ENCODE measurements at regions not wholly inside any gene's neighbourhood (a gene's known extent, or its start where the extent isn't known, plus 50 kb on each side); places are given as distances from the start of the nearest gene placed in this dataset.

DNA sequence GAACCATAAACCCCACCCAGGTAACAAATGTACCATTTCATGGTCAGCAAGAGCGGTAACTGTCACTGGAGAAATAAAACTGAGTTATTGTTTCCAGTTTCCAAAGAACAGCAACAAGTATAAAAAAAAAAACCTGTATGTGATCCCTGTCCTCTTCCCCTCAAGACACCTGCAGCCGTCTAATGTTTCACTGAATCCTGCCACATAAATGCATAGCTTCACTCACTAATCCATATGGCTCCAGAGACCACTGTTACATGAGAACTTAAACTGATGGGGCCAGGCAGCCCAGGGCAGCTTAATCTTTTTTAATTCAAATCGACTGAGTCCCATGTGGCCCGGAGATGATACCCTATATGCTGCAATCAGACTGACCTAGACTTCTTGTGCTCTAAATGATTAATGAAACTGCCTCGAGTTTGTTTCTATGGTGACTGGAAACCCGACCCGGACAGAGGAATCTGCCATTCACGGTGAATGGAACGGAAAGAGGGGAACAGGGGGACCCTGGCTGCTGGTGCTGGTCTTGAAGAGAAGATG lies 60.9 kb upstream of the SIX2 start:
- TF ChIP-seq, protein P1, sequence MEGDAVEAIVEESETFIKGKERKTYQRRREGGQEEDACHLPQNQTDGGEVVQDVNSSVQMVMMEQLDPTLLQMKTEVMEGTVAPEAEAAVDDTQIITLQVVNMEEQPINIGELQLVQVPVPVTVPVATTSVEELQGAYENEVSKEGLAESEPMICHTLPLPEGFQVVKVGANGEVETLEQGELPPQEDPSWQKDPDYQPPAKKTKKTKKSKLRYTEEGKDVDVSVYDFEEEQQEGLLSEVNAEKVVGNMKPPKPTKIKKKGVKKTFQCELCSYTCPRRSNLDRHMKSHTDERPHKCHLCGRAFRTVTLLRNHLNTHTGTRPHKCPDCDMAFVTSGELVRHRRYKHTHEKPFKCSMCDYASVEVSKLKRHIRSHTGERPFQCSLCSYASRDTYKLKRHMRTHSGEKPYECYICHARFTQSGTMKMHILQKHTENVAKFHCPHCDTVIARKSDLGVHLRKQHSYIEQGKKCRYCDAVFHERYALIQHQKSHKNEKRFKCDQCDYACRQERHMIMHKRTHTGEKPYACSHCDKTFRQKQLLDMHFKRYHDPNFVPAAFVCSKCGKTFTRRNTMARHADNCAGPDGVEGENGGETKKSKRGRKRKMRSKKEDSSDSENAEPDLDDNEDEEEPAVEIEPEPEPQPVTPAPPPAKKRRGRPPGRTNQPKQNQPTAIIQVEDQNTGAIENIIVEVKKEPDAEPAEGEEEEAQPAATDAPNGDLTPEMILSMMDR (IDR thresholded peaks at IDR 0.05; ENCODE audit: borderline replicate concordance, control extremely low read depth, extremely low read depth, insufficient read depth, missing control alignments): no peak
- DNase-seq (ENCODE audit: low spot score): no peak
- in situ Hi-C loops (cut with MboI; ENCODE audit: low sequenced_read_pairs, unreplicated experiment): no loop called here

DNA sequence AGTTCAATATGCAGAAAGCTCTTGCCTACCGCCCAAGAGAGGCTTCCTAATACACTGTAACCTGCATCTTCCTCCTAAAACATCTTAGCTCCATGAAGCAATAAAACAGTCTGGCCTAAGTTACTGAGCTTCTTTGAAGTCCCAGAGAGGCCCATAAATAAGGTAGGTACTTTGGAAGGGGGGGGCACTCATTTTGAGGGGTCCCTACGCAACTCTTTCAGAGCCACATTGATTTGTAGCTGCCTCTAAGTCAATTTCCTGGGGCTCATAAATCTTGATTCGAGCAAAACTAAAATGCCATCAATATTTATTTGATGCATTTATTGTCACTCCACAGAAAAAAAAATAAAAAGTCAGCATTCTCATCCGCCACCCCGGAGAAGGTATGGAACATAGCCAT lies 60.4 kb upstream of the SIX2 start:
- DNase-seq (ENCODE audit: low spot score): no peak
- TF ChIP-seq, protein P1 (IDR thresholded peaks at IDR 0.05; ENCODE audit: borderline replicate concordance, control extremely low read depth, extremely low read depth, insufficient read depth, missing control alignments): no peak
- in situ Hi-C loops (cut with MboI; ENCODE audit: low sequenced_read_pairs, unreplicated experiment): no loop called here

DNA sequence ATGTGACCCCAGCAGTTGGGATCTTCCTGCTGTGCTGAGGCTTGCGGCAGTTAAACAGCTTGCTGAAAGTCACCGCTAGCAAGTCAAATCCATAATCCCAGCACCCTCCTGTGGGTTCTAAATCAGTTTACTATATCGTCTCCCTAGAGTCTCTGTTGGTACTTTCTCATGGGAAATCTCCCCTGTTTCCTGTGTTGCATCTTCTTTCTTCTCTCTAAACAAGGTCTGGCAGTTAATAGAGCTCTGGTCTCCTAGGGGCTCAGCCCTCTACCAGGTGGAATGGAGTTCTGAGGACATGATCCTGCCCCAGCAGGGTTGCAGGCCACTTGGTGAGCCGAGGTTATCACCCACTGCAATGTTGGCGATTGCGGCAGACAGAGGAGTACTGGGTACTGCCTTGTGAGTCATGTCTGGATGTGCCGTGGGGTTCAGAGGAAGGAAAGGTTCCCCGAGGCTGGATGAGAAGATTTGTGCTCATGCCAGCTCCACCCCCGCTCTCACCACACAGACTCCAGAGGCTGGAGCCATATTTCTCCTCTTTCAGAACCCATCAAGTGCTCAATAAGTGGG lies 59.4 kb upstream of the SIX2 start:
- TF ChIP-seq, protein P1 (IDR thresholded peaks at IDR 0.05; ENCODE audit: borderline replicate concordance, control extremely low read depth, extremely low read depth, insufficient read depth, missing control alignments): no peak
- in situ Hi-C loops (cut with MboI; ENCODE audit: low sequenced_read_pairs, unreplicated experiment): no loop called here
- DNase-seq (ENCODE audit: low spot score): no peak

DNA sequence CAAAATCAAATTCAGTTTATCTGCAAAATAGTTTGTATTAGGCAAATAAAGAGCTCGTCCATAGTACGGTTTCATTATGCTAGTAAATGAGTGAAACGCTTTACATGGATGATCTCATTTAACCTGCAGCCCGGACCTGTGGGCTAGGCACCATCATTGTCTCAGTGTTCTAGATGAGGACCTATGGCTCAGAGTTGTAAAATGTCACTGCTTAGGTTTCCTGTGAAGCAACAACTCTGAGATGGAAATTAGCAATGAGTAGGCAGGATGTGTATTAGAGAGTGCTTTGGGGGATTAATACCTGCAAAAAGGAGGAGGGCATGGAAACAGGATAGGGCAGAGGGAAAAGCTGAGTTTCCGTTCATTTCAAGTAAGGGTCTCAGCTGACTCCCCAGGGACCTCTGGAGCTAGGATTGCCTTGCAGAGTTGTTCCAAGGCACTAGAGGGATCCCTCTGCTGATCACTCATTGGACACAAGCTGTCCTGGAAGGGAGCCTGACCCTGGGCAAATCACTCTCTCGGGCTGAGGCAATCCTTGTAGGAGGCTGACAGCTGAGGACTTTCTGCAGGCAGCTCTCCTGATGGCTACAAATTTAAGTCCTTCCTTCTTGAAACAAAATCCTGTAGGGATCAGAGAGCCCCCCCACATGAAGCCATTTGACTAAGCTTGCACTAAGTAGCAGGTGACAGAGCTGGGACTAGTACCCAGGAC lies 58.8 kb upstream of the SIX2 start:
- TF ChIP-seq, protein P1 (IDR thresholded peaks at IDR 0.05; ENCODE audit: borderline replicate concordance, control extremely low read depth, extremely low read depth, insufficient read depth, missing control alignments): no peak
- DNase-seq (ENCODE audit: low spot score): no peak
- in situ Hi-C loops (cut with MboI; ENCODE audit: low sequenced_read_pairs, unreplicated experiment): no loop called here
